CD8-positive, alpha-beta memory T cell (primary cell): ENCODE measurements at regions not wholly inside any gene's neighbourhood (a gene's known extent, or its start where the extent isn't known, plus 50 kb on each side); places are given as distances from the start of the nearest gene placed in this dataset.
"Not testable (repeated sequence)": the region's sequence is repeated elsewhere in the genome, so short reads cannot be mapped to it uniquely, and the experiment has no call there.

ENCODE experiments used
- CTCF ChIA-PET: fragments of 350-600 bp; sonication (Branson Sonifier 250); formaldehyde crosslinking; loops from one replicate; lab custom pipeline; 2021; ENCODE audit warnings: antibody characterized with exemption; lab: Charles Lee
- POLR2A ChIA-PET: fragments of 350-600 bp; sonication (Branson Sonifier 250); formaldehyde crosslinking; loops from one replicate; lab custom pipeline; 2021; ENCODE audit warnings: antibody characterized with exemption; lab: Charles Lee
- DNase-seq, 5 donors: peaks; one replicate each; pipeline versions ENCODE4 v3.0.0 to v3.0.0-alpha.2; 2020 to 2022; ENCODE audit warnings: mixed read lengths in 1 of 5
- H3K27ac ChIP-seq: one replicate; pipeline ENCODE4 v1.7.0; 2013; ENCODE audit warnings: low read depth, mild to moderate bottlenecking, low read length, moderate library complexity
- H3K27me3 ChIP-seq: 2 replicates; pipeline ENCODE4 v1.7.0; 2013; ENCODE audit warnings: low read length, mild to moderate bottlenecking; ENCODE audit not compliant: insufficient read depth, poor library complexity, severe bottlenecking
- H3K36me3 ChIP-seq: 2 replicates; pipeline ENCODE4 v1.7.0; 2013; ENCODE audit warnings: mild to moderate bottlenecking, low read length, moderate library complexity; ENCODE audit not compliant: insufficient read depth
- H3K4me1 ChIP-seq: 2 replicates; pipeline ENCODE4 v1.7.0; 2013; ENCODE audit warnings: mild to moderate bottlenecking, low read length, moderate library complexity; ENCODE audit not compliant: insufficient read depth
- H3K4me3 ChIP-seq: 2 replicates; pipeline ENCODE4 v1.7.0; 2013; ENCODE audit warnings: mild to moderate bottlenecking, low read length
- H3K9me3 ChIP-seq: 2 replicates; pipeline ENCODE4 v1.7.0; 2013; ENCODE audit warnings: mild to moderate bottlenecking, low read length
- H3K27ac Mint-ChIP-seq, 8 donors: one replicate each; pipeline ENCODE4 v1.8.0; 2020 to 2021; ENCODE audit warnings: mixed read lengths in 8 of 8, mild to moderate bottlenecking in 6 of 8, inconsistent platforms in 3 of 8, moderate library complexity in 3 of 8
- H3K27me3 Mint-ChIP-seq, 2 donors: one replicate each; pipeline ENCODE4 v1.8.0; 2020 to 2021; ENCODE audit warnings: mixed read lengths in 2 of 2, mild to moderate bottlenecking in 1 of 2, moderate library complexity in 1 of 2
- H3K36me3 Mint-ChIP-seq, 3 donors: one replicate each; pipeline ENCODE4 v1.8.0; 2020 to 2021; ENCODE audit warnings: mixed read lengths in 3 of 3, inconsistent platforms in 1 of 3, mild to moderate bottlenecking in 1 of 3
- H3K4me1 Mint-ChIP-seq, 3 donors: one replicate each; pipeline ENCODE4 v1.8.0; 2020 to 2021; ENCODE audit warnings: mixed read lengths in 3 of 3, inconsistent platforms in 1 of 3, mild to moderate bottlenecking in 1 of 3
- H3K4me3 Mint-ChIP-seq, 7 donors: one replicate each; pipeline ENCODE4 v1.8.0; 2020 to 2021; ENCODE audit warnings: mixed read lengths in 7 of 7, mild to moderate bottlenecking in 6 of 7, moderate library complexity in 4 of 7, inconsistent platforms in 2 of 7
- H3K9me3 Mint-ChIP-seq, 5 donors: one replicate each; pipeline ENCODE4 v1.8.0; 2020 to 2022; ENCODE audit warnings: mixed read lengths in 5 of 5, mild to moderate bottlenecking in 3 of 5, moderate library complexity in 2 of 5, inconsistent platforms in 1 of 5

DNA sequence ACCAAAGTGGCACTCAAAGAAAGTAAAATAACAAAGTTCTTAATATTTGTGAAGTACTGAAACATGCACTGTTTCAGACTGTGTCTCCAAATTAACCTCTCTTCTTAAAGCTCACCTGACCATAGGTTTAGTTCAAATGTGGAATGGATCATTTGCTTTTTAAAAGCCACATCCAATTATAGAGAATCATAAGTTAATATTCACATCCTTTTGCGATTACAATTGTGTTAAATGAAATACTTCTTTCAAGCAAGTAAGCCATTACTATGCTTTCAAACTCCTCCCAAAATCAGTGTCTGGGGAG lies 95.3 kb upstream of the PTPN13 start:
- Mint-ChIP-seq H3K4me1 (no peaks in the 10 kb centered on the region), H3K27me3 (peaks cover 2 to 6% of the 10 kb centered on the region in 2 donors), H3K4me3 (no peak overlapping the region), H3K9me3 (no peaks in the 10 kb centered on the region), H3K36me3 (no peaks in the 10 kb centered on the region), H3K27ac (no peak overlapping the region)
- no peaks in the 10 kb centered on the region for H3K36me3 ChIP-seq
- no peaks in the 10 kb centered on the region for H3K4me1 ChIP-seq
- H3K4me3 ChIP-seq, result no peak overlapping the region
- DNase-seq, result no peak
- ChIA-PET CTCF (interaction anchor here (1.2 to 2.1 kb wide), 5 partner anchors 10 to 399 kb away, joined by 3 to 7 read pairs (median 5); no protein-coding TSS in a partner anchor), POLR2A (no interaction called here)
- no peak overlapping the region for H3K27ac ChIP-seq
- H3K9me3 ChIP-seq, result no peaks in the 10 kb centered on the region
- no peaks in the 10 kb centered on the region for H3K27me3 ChIP-seq

DNA sequence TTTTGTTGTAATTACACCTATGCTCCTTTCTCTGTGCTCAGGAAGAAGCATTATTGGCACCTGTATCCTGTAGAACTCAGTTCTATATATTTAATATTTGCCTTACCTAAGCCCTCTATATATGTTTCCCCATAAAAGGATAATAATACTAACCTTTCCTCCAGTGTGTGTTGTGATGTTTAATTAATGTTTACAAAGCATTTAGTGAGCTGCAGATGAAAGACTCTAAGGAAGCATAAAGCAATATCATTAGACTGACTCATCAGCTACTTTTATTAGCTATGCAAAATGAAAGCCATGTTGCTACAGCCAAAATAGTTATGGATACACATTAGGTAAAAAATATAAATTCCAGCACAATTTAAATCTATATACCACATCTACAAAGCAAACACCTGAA lies 93.6 kb upstream of the PTPN13 start:
- Mint-ChIP-seq H3K27ac (no peak overlapping the region), H3K27me3 (peaks cover 0 to 10% of the 10 kb centered on the region in 2 donors), H3K4me3 (no peak overlapping the region), H3K4me1 (no peaks in the 10 kb centered on the region), H3K9me3 (no peaks in the 10 kb centered on the region), H3K36me3 (no peaks in the 10 kb centered on the region)
- ChIA-PET POLR2A (no interaction called here), CTCF (interaction anchor here (1.2 to 2.1 kb wide), 2 partner anchors 9 kb away, joined by 3 to 6 read pairs; no protein-coding TSS in a partner anchor)
- Histone ChIP-seq H3K27ac (no peak overlapping the region), H3K4me3 (no peak overlapping the region), H3K9me3 (no peaks in the 10 kb centered on the region), H3K27me3 (no peaks in the 10 kb centered on the region), H3K36me3 (no peaks in the 10 kb centered on the region), H3K4me1 (no peaks in the 10 kb centered on the region)
- no peak for DNase-seq

DNA sequence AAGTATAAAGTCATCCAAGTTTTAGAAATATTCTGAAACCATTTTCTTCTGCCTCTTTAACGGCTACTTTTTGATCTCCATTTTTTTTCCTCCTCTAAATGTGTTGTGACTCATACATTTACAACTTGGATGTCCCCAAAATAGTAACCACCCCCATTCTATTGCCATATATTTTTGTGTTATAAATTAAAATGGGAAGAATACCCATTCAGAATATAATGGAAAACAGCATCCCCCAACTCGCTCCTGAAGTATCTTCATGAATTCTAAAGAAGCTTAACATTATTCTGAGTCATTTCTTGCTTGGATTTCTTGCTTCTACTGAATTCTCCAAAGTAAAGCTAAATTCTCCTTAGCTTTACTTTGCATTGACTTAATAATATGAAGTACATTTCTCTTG lies 92.0 kb upstream of the PTPN13 start:
- H3K27me3 ChIP-seq, result no peaks in the 10 kb centered on the region
- H3K36me3 Mint-ChIP-seq, result no peaks in the 10 kb centered on the region
- H3K4me1 ChIP-seq, result no peaks in the 10 kb centered on the region
- ChIA-PET CTCF (no interaction called here), POLR2A (no interaction called here)
- no peak overlapping the region for H3K27ac ChIP-seq
- H3K9me3 ChIP-seq, result no peaks in the 10 kb centered on the region
- no peak for DNase-seq
- no peaks in the 10 kb centered on the region for H3K36me3 ChIP-seq
- no peaks in the 10 kb centered on the region for H3K9me3 Mint-ChIP-seq
- no peak overlapping the region for H3K27ac Mint-ChIP-seq
- H3K4me3 Mint-ChIP-seq, result no peak overlapping the region
- H3K4me1 Mint-ChIP-seq, result no peaks in the 10 kb centered on the region
- no peak overlapping the region for H3K4me3 ChIP-seq
- H3K27me3 Mint-ChIP-seq, result peaks cover 0 to 10% of the 10 kb centered on the region in 2 donors

DNA sequence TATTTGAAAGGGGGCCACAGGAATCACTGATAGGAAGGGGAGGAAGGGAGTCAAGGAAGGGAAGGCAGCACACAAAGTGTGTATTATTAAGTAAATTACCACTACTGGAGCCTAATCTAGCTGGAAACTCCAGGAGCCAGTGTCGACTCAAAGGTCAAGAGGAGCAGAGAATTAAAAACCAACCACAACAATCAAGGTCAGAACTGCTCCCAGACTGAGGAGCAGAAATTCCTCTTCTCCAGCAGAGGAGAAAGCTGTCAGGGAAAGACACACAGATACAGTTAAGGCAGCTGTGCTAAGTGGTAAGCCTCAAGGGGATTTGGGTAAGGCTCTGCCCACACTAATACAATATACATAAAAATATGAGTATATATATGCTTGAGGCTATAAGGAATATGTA lies 87.5 kb upstream of the PTPN13 start:
- H3K27ac Mint-ChIP-seq, result no peak overlapping the region
- H3K4me1 Mint-ChIP-seq, result no peaks in the 10 kb centered on the region

DNA sequence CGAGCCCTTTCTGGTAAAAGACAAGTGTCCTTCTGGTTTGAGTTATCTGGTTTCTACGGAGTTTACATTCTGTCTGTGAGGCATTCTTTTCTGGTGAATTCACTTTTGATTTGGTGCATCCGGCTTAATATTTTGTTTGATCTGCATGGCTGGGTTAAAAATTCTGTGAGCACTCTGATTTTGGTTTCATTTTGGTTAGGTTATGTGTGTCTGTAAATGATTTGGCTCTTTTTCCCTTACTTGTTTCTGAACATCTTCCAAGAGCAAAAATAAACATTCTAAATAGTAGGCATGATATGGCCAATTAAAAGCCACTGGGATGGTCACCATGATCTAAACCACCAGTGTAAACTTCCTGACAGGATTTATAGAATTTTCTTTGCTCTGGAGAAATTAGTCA lies 85.7 kb upstream of the PTPN13 start:
- POLR2A ChIA-PET, result no interaction called here
- H3K27me3 ChIP-seq, result no peaks in the 10 kb centered on the region
- H3K4me1 ChIP-seq, result no peaks in the 10 kb centered on the region
- H3K36me3 ChIP-seq, result no peaks in the 10 kb centered on the region
- Mint-ChIP-seq H3K36me3 (no peaks in the 10 kb centered on the region), H3K9me3 (peaks cover 0 to 2% (median 0%) of the 10 kb centered on the region in 5 donors), H3K27ac (no peak overlapping the region), H3K27me3 (peaks cover 0 to 4% of the 10 kb centered on the region in 2 donors), H3K4me3 (no peak overlapping the region), H3K4me1 (no peaks in the 10 kb centered on the region)
- CTCF ChIA-PET, result interaction anchor here (1.0 to 1.6 kb wide), 2 partner anchors 9 to 12 kb away, joined by 3 to 6 read pairs; no protein-coding TSS in a partner anchor
- no peak overlapping the region for H3K27ac ChIP-seq
- H3K9me3 ChIP-seq, result no peaks in the 10 kb centered on the region
- no peak for DNase-seq
- no peak overlapping the region for H3K4me3 ChIP-seq

More for the DNA sequence above, 87.5 kb upstream of the PTPN13 start:
- Histone ChIP-seq H3K27me3 (no peaks in the 10 kb centered on the region), H3K36me3 (no peaks in the 10 kb centered on the region), H3K4me3 (no peak overlapping the region), H3K4me1 (no peaks in the 10 kb centered on the region), H3K9me3 (no peaks in the 10 kb centered on the region), H3K27ac (no peak overlapping the region)
- H3K9me3 Mint-ChIP-seq, result no peaks in the 10 kb centered on the region
- ChIA-PET CTCF (no interaction called here), POLR2A (no interaction called here)
- H3K4me3 Mint-ChIP-seq, result no peak overlapping the region
- H3K36me3 Mint-ChIP-seq, result no peaks in the 10 kb centered on the region
- H3K27me3 Mint-ChIP-seq, result peaks cover 0 to 4% of the 10 kb centered on the region in 2 donors
- DNase-seq, result no peak

DNA sequence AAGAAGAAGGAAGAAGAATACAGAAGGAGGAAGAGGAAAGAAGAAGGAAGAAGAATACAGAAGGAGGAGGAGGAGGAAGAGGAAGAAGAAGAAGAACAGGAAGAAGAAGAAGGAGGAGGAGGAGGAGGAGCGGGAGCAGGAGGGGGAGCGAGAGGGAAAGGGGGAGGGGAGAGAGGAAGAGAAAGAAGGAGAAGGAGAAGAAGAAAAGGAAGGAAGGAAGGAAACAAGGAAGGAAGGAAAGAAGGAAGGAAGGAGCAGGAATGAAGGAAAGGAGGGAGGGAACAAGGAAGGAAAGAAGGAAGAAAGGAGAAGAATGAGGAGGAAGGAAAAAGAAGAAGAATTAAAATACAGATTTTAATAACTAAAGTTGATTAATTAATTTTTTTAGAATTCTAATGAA lies 82.5 kb upstream of the PTPN13 start:
- Histone ChIP-seq H3K36me3 (no peaks in the 10 kb centered on the region), H3K27me3 (no peaks in the 10 kb centered on the region), H3K4me1 (no peaks in the 10 kb centered on the region), H3K27ac (no peak overlapping the region), H3K9me3 (no peaks in the 10 kb centered on the region), H3K4me3 (no peak overlapping the region)
- no peak overlapping the region for H3K4me3 Mint-ChIP-seq
- CTCF ChIA-PET, result no interaction called here
- no peaks in the 10 kb centered on the region for H3K4me1 Mint-ChIP-seq
- no peak for DNase-seq
- H3K27ac Mint-ChIP-seq, result no peak overlapping the region
- no peaks in the 10 kb centered on the region for H3K36me3 Mint-ChIP-seq
- peaks cover 0 to 2% (median 0%) of the 10 kb centered on the region in 5 donors for H3K9me3 Mint-ChIP-seq
- H3K27me3 Mint-ChIP-seq, result no peaks in the 10 kb centered on the region
- POLR2A ChIA-PET, result no interaction called here

DNA sequence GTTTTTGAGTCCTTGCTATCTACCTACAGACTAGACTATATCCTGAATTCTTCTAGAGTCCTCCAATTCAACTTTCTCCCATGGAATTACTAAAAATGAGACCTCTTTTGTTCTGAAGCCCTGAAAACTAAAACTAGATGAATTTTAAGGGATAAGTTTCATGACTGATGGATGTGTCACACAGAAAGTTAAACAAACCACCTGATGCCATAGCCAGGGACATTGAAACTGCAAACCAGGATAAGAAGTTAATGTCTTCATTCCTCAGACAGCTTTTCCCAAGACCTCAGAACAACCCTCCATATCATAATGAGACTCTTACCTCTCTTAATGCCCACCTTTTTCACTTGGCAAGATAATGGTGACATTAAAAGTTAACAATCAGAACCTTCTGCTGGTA lies 81.5 kb upstream of the PTPN13 start:
- Histone ChIP-seq H3K36me3 (no peaks in the 10 kb centered on the region), H3K9me3 (no peaks in the 10 kb centered on the region), H3K4me1 (no peaks in the 10 kb centered on the region), H3K4me3 (no peak overlapping the region), H3K27me3 (no peaks in the 10 kb centered on the region), H3K27ac (no peak overlapping the region)
- no peak overlapping the region for H3K27ac Mint-ChIP-seq
- H3K4me3 Mint-ChIP-seq, result no peak overlapping the region
- ChIA-PET CTCF (no interaction called here), POLR2A (no interaction called here)
- H3K9me3 Mint-ChIP-seq, result peaks cover 0 to 2% (median 0%) of the 10 kb centered on the region in 5 donors
- no peak for DNase-seq
- H3K4me1 Mint-ChIP-seq, result no peaks in the 10 kb centered on the region
- H3K27me3 Mint-ChIP-seq, result no peaks in the 10 kb centered on the region
- no peaks in the 10 kb centered on the region for H3K36me3 Mint-ChIP-seq

DNA sequence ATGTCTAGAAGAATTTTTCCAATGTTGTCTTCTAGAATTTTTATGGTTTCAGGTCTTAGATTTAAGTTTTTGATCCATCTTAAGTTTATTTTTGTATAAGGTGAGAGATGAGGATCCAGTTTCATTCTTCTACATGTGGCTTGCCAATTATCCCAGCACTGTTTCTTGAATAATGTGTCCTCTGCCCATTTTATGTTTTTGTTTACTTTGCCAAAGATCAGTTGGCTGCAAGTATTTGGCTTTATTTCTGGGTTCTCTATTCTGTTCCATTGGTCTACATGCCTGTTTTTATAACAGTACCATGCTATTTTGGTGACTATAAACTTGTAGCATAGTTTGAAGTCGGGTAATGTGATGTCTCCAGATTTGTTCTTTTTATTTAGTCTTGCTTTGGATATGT lies 78.2 kb upstream of the PTPN13 start:
- POLR2A ChIA-PET, H3K36me3 Mint-ChIP-seq, H3K27ac Mint-ChIP-seq: not testable (repeated sequence)

More for the DNA sequence above, 78.2 kb upstream of the PTPN13 start:
- H3K4me1 ChIP-seq, H3K4me3 ChIP-seq, H3K4me1 Mint-ChIP-seq, H3K9me3 ChIP-seq, H3K36me3 ChIP-seq, H3K27me3 Mint-ChIP-seq, DNase-seq, CTCF ChIA-PET, H3K4me3 Mint-ChIP-seq, H3K27ac ChIP-seq, H3K27me3 ChIP-seq: not testable (repeated sequence)
- peaks cover 4 to 12% (median 8%) of the 10 kb centered on the region in 5 donors for H3K9me3 Mint-ChIP-seq
